EH (cell line): ENCODE measurements at regions not wholly inside any gene's neighbourhood (a gene's known extent, or its start where the extent isn't known, plus 50 kb on each side); places are given as distances from the start of the nearest gene placed in this dataset.

ENCODE experiments used
- DNase-seq: peaks from one replicate; pipeline ENCODE4 v3.0.0-alpha.2; 2015; ENCODE audit warnings: low read depth

GRCh38 chr6:82013561-82014530 is 233.7 kb downstream of the IBTK start:
- peak; percentile 87 for DNase-seq

DNA sequence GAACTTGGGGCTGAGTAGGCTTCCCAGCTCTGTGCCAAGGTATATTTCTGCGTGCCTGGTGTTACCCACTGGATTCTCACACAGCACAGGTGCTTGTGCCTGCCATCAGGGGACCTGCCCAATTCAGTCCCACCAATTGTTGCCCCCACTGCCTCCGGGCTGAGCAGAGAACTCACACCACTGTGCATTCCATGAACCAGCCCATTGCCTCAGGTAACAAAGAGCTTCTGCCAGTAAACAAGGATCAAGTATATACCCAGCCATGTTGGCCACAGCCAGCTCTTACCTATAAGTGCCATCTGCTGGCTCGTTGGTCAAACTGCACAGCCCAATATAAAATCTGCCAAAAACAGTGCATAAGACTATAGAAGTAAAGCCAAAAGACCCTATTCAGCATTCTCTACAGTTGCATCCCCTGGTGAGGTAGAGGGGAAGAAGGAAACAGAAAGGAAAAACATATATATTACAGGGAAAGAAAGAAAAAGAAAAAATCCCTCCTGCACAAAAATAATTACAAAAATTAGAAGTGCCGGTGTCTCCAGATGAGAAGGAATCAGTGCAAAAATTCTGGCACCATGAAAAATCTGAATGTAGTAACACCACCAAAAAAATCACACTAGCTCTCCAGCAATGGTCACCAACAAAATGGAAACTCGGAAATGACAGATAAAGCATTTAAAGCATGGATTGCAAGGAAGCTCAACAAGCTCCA is 241.4 kb downstream of the IBTK start:
- peak; percentile 65 for DNase-seq

- no peak for DNase-seq
Measured at GRCh38 chr6:82000551-82000950, 247.0 kb downstream of the IBTK start.

DNA sequence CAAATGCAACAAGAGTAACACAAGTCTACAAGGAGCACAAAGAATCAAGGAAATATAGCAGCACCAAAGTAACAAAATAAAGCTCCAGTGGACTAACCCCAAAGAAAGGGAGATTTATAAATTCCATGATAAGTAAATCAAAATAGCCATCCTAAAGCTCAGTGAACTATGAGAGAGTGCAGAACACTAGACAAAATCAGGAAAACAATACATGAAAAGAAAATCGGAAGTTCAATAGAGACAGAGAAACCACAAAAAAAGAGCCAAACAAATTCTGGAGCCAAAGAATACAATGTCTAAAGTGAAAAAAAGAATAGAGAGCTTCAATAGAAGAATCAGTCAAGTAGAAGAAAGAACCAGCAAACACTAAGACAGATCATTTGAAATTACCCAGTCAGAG is 247.3 kb upstream of the TENT5A start:
- no peak for DNase-seq

- no peak for DNase-seq
Measured at GRCh38 chr6:81999270-81999669, 246.8 kb upstream of the TENT5A start.

DNA sequence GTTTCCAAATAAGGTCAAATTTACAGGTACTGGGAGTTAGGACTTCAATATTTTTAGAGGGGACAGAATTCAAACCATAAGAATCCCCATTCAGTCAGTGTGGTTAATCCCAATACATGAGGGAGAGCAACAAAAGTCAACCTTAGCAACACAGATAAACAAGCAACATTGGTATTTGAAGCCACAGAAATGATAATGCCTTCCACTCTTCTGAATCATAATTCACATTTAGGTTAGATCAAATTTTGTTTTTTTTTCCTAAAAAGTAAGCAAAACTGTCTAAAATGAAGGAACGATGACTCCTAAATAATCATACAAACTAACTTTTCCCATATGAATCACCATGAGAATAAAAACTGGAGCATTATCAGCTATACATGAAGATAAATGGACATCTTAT is 246.0 kb upstream of the TENT5A start:
- DNase-seq, result peak; percentile 86

GRCh38 chr6:81997090-81997926 is 244.8 kb upstream of the TENT5A start:
- peak; percentile 94 for DNase-seq

GRCh38 chr6:81996414-81996813 is 243.9 kb upstream of the TENT5A start:
- peak; percentile 89 for DNase-seq

DNA sequence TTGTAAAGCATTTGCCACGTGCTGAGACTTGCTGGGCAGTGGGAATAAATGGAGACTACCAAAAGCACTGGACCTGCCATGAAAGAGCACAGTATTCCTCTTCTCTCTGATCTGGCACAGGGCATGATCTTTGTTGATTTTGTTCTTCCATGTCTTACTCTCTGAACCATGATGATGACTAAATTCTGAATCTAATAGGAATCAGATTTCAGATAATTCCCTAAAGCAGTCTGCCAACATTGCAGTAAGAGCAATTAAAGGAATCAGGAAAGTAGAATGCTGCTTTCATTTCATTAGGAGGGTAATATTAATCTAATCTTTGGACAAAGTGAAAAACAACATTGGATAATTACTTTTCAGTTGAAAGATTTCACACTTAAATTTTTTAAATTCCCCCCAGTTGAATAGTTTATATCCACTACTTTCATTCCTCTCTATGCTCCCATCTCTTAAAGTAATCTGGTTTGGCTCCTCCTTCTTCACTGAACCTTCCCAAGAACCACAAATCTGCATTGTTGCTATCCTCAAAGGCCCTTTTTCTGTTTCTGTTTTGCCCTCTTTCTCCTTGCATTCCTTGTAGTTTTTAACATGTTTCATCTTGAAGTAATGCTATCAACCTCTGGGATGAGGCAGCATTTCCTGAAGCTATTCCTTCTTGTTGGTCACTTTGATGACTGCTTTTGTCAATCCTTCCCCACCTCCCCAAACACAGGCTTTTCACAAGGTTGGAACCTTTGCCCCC is 243.2 kb upstream of the TENT5A start:
- DNase-seq, result peak; percentile 81

DNA sequence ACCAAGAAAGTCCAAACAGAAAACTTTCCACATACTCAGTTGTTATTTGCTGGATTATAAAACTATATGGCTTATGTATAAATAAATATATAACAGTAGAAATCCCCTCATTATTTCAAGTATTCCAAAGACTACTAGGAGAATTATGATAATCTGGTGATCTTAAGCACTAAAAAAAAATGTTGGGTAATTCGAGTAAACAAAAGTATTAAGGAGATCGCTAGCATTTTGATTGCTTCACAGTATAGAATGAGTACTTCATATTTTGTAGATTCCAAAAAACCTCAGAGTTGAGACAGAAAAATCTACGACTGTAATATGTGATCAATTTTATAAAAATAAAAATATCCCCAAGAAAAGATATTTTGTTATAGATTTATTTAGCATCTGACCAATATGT is 236.4 kb upstream of the TENT5A start:
- DNase-seq, result no peak

DNA sequence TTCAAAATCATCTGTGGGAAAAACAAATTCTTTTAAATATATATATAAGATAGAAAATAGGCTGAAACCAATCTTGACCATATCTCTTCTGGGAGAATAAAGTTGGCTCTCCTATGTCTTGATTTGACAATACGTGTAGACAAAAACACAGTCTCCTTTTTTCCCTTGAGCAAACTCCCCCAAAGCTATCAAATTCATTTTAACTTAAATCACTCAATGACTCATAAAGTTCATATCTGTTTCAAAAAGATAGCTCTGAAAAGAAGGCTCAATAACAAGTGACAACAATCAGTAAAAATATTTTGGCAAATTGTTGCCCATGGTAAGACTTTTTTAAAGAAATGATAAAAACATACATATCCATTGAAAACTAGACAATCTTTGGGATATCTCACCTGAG is 236.0 kb upstream of the TENT5A start:
- DNase-seq, result no peak

GRCh38 chr6:81987293-81987692 is 234.8 kb upstream of the TENT5A start:
- DNase-seq, result no peak

GRCh38 chr6:81985191-81985590 is 232.7 kb upstream of the TENT5A start:
- DNase-seq, result peak; percentile 54

- DNase-seq, result no peak
Measured at GRCh38 chr6:81984599-81984998, 232.1 kb upstream of the TENT5A start.

DNA sequence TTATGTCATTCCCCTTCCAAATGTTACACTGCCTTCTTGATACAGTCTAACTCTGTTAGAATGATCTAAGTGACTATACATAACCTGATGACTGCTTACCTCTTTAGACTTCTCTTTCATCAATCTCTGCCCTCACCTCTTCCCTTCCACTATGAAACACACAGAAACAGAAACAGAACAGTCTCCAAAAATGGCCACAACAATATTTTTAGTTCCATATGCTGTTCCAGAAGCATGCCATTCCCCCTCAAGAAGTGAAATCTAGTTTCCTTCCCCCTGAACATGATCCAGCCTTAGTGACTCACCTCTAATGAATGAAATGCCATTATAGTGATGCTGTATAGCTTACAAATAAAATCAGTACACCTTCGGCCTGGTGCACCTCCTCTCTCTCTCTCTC is 229.3 kb upstream of the TENT5A start:
- DNase-seq, result peak; percentile 83

DNA sequence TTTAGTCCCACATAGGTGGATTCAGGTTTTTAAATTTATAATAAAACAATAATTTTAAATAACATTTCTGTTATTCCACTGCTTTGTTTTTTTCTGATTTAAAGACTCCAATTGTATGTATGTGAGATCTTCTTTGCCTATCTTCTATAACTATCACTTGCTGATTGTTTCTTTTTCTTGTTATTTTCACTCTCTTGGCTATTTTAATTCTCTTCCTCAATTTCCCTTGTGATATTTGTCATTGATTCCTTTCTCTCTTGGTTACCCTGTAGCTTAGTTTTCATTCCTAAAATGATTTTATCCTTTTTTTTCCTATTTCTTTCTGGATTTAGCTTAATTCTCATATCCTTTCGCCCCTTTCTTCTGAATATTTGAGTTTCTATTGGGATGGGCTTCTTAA is 227.3 kb upstream of the TENT5A start:
- DNase-seq, result no peak

DNA sequence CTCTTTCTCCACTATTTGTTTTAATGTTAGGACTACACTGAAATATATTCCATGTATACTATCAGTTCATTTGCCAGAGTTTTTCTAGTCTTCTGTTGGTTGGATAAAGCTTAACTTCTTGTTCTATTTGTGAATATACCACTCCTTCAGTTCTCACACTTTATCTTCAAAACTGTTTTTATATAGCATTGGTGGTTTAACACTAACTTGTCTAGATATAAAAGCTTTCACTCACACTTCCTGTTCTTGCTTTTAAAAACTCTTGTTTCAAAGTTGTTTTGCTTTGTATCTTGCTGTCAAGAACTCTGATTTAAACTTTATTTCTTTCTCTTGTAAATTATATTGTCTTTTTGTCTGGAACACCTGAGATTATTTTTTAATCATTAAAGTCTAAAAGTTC is 226.8 kb upstream of the TENT5A start:
- DNase-seq, result no peak

DNA sequence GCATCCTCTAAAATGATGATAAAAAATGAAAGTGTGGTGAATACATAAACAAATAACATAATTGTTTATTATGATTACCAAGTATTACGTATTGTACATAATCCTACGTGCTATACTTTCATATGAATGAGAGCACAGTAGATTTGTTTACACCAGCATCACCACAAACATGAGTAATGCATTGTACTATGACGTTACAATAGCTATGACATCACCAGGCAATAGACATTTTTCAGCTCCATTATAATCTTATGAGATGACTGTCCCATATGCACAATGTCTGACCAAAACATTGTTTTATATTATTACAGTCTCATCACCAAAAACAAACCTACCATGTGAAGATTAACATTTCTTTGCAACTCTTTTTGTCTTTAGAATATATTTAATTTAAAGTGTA is 225.7 kb upstream of the TENT5A start:
- DNase-seq, result no peak

DNA sequence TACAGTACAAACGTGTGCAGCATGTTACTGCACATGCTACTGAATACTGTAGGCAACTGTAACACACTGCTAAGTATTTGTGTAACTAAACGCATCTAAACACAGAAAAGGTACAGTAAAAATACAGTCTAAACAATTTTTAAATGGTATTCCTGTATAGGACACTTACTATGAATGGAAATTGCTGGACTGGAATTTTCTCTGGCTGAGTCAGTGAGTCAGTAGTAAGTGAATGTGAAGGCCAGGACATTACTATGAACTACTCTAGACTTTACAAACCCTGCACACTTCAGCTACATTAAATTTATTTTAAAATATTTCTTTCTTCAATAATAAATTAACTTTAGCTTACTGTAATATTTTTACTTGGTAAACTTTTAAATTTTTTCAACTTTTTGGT is 225.0 kb upstream of the TENT5A start:
- DNase-seq, result peak; percentile 70

DNA sequence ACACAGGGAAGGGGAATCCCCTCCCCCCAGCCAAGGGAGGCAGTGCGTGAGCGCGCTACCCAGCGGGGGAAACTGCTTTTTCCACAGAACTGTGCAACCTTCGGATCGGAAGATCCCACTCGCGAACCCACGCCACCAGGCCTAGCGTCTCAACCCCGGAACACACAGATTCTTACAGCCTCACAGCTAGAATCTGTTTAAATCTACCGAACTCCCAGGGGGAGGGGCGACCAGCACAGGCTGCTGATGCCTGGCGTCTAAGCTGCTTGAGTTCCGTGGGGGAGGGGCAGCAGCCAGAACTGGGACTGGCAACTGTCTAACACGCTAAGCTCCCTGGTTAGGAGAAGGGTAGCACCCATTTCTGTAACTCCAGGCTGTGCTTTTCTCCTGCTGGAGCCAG is 217.3 kb upstream of the TENT5A start:
- DNase-seq, result no peak

- no peak for DNase-seq
Measured at GRCh38 chr6:81969011-81969410, 216.5 kb upstream of the TENT5A start.

DNA sequence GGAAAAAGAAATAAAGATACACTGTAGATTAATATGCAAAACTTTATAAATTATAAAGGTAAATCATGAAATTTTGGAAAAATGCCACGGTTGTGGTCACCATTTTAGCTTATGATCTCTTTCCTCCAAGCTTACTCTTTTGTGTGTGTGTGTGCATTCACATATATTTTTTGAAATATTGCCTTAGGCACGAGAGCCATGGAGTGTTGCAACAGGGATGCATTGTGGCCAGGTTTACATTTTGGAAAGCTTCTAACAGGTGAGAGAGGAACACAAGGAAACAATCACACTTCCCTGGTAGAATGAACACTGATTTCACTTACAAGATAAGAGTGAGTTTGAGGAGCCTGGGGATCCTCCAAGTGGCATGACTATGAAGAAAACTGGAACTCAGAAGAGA is 214.5 kb upstream of the TENT5A start:
- DNase-seq, result no peak
